Putamen (tissue), 1 donor: ENCODE measurements at regions not wholly inside any gene's neighbourhood (a gene's known extent, or its start where the extent isn't known, plus 50 kb on each side); places are given as distances from the start of the nearest gene placed in this dataset.
"Not testable (repeated sequence)": the region's sequence is repeated elsewhere in the genome, so short reads cannot be mapped to it uniquely, and the experiment has no call there.

Source experiments
- DNase-seq: peaks from one replicate; pipeline ENCODE4 v3.0.0-alpha.2; 2016; ENCODE audit warnings: low spot score

DNA sequence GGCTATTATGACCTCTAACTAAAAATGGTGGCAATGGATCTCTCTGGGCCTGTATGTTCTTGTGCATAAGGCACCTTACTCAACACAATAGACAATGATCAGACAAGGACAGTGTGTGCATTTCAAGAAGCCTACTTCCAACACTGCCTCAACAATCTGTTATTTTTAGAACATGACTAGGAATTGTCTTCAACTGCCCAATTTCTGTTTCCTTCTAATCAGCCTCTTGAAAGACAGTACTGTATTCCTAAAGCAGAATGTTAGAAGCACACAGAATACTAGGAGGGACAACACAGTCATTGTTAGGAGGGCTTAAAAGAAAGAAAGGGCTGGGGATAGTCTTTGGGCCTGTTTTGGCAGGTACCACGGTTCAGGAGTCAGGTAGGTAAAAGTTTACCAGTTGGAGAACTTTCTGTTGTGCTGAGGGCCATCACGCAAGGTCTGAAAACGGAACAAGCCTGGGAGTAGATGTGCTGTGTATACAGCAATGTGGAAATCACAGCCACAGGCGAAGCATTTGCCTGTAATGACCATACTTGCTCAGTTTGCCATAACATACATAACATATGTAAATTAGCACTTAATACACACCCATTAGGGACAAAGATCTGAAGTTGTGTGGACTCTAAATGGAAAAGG is 100.8 kb upstream of the ATXN3L start:
- no peak for DNase-seq

DNA sequence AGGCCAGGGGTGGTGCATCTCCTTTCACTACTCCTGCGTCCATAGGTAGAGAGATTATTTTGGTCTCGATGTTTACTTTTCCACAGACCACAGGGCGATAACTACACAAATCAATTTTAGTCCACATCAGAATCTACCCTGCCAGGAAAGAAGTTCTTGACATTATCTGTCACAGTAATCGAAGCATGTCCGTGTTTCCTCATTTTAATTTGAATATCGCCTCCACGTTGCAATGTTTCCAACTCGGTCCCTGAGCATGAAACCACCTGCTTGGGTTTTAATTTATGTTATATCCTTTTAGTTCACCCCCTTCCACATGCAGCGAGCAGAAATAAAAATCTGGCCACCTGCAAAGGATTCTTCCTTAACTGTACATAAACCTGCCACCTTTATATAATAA is 100.1 kb upstream of the ATXN3L start:
- DNase-seq = no peak

DNA sequence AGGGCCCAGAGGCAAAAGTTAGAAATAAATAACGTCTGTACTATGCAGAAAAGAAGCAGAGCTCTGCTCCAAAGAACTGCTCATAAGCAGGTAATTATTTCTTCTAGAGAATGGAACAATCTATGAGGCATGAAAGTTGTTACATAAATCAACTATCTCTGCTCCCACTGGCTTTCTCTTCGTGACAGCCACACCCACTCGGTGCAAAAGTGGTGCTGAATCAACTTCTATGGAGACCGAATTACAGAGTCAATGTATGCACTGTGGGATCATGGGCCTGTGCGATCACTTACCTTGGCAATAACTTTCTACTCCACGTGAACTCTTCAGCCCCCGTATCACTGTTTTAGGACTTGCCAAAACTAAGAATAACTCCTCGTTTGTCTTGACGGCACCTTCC is 99.4 kb upstream of the ATXN3L start:
- DNase-seq = peak; percentile 52

DNA sequence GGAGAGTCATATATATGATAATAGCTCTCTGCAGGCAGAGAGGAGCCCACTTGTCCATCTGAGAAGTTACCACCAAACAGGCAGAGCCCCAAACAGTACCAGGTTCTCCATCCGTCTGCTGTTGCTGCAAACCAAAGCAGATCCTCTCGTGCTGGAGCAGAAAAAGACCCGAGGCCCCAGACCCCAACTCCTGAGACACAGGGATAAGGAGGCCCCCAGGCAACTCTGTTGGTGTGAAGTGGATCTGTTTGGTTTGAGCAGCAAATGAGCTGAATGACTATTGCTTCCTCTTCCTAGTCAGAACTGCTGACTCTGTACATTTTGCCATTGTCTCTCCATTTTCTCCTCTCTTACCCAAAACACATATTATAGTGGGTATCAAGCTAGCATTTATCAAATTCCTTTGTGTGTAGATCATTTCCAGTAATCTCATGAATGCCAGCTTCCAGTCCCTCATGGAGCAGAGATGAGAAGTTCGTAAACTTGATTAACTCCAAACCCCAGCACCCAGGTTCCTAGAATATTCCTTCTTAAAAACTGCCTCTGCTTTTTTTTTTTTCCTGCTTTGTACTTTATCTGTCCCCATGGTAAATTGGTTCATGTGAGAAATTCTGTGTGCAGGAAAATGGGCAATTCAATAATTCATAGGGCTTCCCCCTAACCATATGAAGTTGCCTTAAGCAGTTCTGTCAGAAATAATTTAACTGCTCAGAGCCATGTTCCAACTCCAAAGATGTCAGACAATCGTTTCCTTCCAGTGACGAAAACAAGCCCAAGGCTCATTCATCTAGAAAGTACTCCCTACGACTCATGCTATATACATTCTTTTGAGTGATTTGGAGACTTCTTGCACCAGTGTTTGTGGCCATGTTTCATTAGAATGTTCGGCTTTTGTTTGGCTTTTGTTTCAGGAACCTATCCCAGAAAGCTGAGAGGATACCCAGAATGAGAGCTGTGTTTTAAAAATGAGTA is 98.6 kb upstream of the ATXN3L start:
- DNase-seq = no peak

DNA sequence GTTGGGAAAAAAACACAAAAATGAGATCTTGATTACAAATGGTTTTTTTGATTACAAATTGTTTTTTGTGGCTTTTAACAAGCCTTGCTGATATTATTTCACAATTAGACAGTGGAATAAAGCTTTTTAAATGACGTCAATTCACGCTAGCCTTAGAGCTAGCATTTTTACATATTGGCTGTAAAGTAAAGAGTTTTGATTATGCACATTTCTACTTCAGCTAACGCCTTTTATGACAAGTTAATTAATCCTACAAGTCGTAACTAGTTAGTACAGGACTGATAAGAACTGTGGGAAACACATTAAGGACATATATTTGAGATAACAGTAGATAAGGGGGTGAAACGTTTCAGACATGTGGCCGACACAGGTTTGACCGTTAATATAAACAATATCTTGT is 95.7 kb upstream of the ATXN3L start:
- no peak for DNase-seq

DNA sequence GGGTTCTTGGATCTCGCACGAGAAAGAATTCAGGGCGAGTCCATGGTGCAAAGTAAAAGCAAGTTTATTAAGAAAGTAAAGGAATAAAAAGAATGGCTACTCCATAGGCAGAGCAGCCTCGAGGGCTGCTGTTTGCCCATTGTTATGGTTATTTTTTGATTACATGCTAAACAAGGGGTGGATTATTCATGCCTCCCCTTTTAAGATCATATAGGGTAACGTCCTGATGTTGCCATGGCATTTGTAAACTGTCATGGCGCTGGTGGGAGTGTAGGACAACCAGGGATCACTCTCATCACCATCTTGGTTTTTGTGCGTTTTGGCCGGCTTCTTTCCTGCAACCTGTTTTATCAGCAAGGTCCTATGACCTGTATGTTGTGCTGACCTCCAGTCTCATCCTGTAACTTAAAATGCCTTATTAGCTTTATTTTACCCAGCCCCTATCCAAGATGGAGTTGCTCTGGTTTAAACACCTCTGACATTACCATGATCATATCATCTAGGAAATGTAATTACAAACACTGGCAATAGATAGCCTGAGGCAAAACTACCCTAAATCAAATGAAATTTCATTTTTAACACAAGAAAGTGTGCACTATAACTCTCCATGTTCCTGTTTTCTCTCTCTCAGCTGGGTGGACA is 94.3 kb upstream of the ATXN3L start:
- no peak for DNase-seq

DNA sequence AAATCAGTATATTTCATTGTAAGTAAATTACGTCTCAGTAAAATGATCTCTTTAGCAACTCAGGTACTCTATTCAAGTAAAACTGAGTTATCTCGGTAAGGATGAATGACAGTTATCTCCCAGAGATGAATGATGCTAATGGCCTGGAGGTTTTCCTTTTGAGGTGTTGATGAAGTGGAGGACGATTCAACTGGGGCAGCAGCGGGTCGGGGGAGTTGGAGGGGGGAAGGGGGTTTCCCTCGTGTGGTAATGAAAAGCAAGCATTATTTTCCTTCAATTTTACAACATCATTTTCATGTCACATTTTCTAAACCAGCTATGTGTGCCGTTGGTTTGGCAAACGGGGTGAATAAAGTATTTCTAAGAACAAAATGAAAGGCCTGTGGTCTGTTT is 92.4 kb upstream of the ATXN3L start:
- DNase-seq = no peak

DNA sequence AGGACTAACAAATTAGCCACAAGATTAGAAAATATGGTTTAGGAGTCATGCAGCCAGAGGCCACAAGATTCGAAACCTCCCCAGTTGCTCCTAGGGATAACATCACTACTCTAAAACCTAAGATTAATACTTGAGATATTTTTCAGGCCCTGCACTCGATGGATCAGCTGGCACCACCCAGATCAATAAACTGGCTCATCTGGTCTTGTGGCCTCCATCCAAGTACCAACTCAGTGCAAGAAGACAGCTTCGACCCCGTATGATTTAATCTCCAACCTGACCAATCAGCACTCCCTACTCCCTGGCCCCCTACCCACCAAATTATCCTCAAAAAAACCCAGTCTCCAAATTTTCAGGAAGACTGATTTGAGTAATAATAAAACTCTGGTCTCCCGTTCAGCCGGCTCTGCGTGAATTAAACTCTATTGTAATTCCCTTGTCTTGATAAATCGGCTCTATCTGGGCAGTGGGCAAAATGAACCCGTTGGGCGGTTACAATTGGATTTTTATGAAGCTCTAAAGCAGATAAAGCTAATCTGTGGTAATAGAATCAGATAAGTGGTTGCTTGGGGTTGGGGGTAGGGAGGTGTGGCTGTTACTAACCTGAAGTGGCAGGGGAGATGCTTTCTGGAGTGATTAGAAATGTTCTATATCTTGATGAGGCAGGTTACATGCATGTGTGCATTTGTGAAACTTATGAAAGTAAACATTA is 91.8 kb upstream of the ATXN3L start:
- DNase-seq = no peak

DNA sequence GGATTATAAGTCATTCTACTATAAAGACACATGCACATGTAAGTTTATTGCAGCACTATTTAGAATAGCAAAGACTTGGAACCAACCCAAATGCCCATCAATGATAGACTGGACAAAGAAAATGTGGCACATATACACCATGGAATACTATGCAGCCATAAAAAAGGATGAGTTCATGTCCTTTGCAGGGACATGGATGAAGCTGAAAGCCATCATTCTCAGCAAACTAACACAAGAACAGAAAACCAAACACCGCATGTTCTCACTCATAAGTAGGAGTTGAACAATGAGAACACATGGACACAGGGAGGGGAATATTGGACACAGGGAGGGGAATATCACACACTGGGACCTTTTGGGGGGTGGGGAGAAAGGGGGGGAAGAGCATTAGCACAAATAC is 88.7 kb upstream of the ATXN3L start:
- DNase-seq = not testable (repeated sequence)

DNA sequence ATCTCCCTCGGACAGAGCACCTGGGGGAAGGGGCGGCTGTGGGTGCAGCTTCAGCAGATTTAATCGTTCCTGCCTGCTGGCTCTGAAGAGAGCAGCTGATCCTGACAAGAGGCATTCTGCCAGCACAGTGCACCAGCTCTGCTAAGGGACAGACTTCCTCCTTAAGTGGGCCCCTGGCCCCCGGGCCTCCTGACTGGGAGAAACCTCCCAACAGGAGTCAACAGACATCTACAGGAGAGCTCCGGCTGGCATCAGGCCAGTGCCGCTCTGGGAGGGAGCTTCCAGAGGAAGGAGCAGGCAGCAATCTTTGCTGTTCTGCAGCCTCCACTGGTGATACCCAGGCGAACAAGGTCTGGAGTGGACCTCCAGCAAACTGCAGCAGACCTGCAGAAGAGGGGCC is 84.9 kb upstream of the ATXN3L start:
- not testable (repeated sequence) for DNase-seq

DNA sequence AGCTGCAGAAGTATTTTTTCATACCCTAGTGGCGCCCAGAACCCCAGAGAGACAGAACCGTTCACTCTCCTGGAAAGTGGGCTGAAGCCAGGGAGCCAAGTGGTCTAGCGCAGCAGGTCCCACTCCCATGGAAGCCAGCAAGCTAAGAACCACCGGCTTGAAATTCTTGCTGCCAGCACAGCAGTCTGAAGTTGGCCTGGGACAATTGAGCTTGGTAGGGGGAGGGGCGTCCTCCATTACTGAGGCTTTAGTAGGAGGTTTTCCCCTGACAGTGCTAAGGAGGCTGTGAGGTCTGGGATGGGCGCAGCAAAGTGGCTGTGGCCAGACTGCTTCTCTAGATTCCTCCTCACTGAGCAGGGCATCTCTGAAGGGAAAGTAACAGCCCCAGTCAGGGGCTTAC is 84.5 kb upstream of the ATXN3L start:
- no peak for DNase-seq

DNA sequence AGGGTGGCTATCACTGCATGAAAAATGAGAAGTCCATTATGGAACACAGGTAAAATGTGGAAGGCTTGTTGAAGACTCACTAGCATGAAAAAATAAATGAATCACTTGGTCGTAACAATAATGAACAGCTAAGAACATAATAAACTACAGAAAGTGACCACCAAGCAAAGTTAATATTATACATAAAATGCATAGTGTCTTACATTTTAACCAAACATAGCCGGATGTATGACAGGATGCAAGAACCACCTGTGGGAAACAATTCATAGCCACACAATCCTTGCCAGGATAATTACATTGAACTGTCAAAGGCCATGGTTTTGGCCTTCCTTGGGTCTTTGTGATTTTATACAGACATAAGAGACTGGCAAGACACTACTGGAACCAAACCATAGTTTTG is 81.9 kb upstream of the ATXN3L start:
- no peak for DNase-seq

DNA sequence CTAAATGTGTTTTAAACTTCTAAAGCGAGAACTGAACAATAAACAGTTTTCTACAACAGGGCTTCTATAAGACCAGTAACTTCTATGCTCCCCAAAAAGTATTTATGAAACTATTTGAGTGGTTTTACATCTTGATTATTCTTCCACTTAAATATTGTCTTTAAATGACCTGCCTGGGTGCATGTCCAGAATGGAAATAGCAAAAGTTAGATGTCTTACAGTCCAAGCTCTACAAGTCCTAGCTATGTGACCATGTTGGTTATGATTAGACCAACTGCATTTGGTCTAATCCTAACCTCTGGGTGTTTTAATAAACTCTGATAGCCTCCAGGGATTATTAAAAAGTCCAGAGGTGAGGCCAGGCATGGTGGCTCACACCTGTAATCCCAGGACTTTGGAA is 79.0 kb upstream of the ATXN3L start:
- no peak for DNase-seq

DNA sequence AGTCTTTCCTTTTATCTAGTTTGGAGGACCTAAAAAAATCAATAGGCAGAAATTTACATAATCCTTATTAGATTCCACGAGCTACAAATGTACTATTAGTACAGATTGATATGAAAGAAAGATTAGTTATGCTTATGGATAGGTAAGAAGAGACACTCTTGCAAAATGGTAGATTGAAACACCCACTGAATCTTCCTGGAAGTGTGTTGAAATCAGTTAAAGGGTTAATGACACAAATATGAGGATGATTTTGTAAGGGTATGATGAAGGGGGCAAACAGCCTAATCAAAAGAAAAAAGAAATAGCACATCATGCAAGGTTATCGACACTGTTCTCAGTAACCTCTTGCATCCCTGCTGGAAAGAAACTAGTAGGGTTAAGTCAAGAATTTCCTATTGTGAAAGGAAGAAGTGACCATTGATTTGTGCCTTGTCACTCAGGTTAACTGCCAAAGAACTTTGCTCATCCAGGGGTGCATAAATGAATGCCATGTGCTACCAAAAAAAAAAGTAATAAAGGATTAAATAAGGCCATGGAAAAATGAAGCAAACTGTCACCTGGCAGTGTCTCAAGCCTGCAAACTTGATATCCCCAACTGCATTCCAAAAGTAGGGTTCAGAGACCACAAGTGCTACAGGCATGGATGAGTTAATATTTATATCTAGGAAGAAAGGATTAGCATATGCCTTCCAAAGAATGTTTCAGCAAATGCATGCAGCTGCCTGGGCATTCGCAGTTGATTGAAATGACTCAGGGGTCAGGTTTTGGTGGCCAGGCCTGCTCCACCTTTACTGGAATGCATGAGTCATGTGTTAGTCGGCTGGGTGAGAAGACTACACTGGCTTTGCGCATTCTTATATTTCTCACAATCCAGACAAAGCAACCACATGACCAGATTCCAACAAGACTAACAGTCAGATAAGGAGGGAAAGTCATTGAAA is 78.3 kb upstream of the ATXN3L start:
- no peak for DNase-seq

DNA sequence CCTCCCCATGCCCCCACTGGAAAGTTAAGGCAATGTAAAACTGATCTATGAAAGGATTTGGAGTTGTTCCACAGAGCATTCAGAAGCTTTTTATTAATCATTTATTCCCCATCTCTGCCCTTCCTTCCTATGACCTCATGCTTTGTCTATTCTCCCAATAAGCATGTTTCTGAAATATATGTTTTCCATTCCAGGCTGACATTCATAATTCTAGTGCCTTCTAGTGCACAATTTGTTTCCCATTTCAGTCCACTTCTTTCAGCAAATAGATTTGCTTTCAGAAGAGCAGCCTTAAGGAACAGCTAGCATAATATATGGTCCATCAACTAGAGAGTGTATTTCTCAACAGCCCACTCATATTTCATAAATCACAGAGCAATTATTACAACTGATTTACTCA is 77.1 kb upstream of the ATXN3L start:
- DNase-seq = no peak

DNA sequence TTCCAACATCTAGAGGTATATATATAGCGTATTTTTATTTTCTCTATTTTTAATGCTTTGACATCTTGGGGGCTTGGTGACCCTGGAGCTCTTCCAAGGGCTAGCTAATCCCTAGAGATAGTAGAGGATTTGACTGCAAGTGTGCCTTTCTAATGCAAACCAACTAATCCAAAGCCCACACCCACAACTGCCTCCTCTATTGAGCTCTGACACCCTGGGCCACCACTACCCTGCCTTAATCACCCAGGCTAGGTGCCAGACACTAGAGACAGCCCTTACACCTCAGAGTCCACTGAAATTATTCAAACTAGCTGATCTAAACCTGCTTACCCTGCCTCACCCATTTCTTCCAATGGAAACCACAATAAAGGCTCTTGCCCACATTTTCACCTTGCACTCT is 69.6 kb upstream of the ATXN3L start:
- no peak for DNase-seq

DNA sequence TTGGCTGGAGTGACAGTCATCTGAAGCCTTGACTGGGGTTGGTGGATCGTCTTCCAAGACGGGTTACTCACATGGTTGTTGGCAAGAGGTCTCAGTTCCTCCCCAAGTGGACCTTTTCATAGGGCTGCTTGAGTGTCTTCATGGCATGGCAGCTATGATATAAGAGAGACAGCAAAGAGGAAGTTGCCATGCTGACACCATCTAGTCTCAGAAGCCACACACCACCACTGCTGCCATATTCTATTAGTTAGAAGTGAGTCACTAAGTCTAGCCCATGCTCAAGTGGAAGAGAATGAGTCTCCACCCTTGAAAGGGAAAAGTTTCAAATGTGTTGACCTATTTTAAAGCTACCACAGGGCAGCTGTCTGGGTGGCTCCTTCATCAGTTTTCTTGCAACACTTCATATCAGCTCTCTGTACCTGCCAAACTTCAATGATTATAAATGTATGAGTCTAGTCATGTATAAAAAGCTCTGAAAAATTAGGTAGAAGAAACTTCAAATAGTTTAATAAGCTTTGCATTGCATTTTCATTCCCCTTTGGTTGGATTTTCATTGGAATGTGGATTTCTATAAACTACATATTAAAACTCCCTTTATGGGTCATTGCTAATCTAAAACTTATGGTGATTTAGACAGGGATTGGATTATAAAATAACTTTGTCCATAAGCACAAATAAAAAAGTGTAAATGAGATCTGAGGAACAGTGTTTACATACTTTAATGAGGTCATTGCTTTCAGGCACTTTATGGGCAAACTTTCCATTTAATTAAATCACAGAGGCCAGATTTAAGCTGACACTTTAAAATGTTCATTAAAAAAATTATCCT is 68.0 kb upstream of the ATXN3L start:
- DNase-seq = no peak

DNA sequence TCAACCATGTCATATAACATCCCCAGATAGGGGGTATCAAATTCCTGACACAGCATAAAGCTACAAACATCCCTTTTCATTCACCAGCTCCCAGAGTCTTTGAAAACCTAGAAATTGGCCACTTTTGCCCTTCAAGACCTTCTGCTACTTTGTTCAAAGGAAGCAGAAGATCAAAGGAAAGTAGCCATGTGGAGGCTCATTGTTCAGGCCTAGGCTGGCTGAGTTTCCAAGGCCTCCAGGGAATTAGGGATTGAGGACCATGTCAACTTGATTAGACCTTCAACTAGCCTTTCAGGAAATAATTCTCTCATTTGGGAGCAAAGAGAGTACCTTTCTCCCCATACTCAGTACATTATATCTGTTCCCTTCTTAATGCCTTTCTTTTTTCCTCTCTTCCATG is 66.8 kb upstream of the ATXN3L start:
- DNase-seq = no peak

DNA sequence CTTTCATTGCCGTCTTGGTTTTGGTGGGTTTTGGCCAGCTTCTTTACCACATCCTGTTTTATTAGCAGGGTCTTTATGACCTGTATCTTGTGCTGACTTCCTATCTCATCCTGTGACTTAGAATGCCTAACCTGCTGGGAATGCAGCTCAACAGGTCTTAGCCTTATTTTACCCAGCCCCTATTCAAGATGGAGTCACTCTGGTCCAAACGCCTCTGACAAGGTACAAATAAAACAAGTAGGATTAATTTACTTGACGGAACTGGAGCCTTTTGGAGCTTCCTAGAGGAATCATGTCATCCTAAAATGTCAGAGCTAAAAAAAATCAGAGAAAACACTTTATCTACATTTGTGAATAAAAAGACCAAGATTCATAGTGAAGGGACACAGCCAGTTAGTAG is 66.2 kb upstream of the ATXN3L start:
- no peak for DNase-seq

DNA sequence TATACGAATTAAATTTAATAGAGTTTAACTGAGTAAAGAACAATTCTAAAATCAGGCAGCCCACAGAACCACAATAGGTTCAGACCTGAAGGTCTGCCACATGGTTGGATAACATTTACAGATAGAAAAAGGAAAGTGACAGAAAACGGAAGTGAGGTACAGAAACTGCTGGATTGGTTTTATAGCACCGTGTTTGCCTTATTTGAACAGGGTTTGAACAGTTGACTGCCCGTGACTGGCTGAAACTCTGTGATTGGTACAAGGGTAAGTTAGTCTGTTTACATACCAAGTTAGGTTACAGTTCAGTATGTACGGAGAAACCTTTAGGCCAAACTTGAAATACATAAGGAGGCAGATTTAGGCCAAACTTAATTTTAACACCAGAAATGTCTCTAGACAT is 64.1 kb upstream of the ATXN3L start:
- DNase-seq = no peak
